ENCODE measurements at regions not wholly inside any gene's neighbourhood (a gene's known extent, or its start where the extent isn't known, plus 50 kb on each side); places are given as distances from the start of the nearest gene placed in this dataset.

DNA sequence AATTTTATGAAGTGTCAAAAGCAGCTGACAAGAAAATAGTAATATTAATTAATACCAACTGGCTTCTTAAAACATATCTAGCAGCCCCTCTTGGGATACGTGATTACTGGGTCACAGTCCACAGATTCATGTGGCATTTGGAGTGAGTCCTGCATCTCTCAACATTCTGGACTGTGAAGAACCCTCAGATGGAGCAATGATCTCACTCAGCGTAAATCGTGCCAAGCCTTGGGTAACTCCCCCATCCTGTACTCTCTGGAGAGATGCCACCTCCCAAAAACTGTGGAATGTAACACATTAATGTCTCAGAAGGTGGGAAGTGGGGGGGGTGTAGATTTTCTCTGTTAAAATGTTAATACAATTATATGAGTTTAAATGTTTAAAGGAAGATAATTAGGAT is 118.2 kb upstream of the IQCM start (continued):
- no peak for TF ChIP-seq KDM4B (CRISPR knock-in tag; IDR thresholded peaks at IDR 0.05)
- TF ChIP-seq FLYWCH1 (CRISPR knock-in tag; IDR thresholded peaks at IDR 0.05): no peak
- TF ChIP-seq ZNF839 (CRISPR knock-in tag; IDR thresholded peaks at IDR 0.05; ENCODE audit: borderline replicate concordance): no peak
- no peak for TF ChIP-seq FOXP4 (CRISPR knock-in tag; IDR thresholded peaks at IDR 0.05)
- TF ChIP-seq, protein P1, sequence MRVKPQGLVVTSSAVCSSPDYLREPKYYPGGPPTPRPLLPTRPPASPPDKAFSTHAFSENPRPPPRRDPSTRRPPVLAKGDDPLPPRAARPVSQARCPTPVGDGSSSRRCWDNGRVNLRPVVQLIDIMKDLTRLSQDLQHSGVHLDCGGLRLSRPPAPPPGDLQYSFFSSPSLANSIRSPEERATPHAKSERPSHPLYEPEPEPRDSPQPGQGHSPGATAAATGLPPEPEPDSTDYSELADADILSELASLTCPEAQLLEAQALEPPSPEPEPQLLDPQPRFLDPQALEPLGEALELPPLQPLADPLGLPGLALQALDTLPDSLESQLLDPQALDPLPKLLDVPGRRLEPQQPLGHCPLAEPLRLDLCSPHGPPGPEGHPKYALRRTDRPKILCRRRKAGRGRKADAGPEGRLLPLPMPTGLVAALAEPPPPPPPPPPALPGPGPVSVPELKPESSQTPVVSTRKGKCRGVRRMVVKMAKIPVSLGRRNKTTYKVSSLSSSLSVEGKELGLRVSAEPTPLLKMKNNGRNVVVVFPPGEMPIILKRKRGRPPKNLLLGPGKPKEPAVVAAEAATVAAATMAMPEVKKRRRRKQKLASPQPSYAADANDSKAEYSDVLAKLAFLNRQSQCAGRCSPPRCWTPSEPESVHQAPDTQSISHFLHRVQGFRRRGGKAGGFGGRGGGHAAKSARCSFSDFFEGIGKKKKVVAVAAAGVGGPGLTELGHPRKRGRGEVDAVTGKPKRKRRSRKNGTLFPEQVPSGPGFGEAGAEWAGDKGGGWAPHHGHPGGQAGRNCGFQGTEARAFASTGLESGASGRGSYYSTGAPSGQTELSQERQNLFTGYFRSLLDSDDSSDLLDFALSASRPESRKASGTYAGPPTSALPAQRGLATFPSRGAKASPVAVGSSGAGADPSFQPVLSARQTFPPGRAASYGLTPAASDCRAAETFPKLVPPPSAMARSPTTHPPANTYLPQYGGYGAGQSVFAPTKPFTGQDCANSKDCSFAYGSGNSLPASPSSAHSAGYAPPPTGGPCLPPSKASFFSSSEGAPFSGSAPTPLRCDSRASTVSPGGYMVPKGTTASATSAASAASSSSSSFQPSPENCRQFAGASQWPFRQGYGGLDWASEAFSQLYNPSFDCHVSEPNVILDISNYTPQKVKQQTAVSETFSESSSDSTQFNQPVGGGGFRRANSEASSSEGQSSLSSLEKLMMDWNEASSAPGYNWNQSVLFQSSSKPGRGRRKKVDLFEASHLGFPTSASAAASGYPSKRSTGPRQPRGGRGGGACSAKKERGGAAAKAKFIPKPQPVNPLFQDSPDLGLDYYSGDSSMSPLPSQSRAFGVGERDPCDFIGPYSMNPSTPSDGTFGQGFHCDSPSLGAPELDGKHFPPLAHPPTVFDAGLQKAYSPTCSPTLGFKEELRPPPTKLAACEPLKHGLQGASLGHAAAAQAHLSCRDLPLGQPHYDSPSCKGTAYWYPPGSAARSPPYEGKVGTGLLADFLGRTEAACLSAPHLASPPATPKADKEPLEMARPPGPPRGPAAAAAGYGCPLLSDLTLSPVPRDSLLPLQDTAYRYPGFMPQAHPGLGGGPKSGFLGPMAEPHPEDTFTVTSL (CRISPR knock-in tag; IDR thresholded peaks at IDR 0.05; ENCODE audit: borderline replicate concordance): no peak
- no peak for TF ChIP-seq CERS6 (CRISPR knock-in tag; IDR thresholded peaks at IDR 0.05)
- TF ChIP-seq TRIM22 (IDR thresholded peaks at IDR 0.05): no peak
- TF ChIP-seq, protein P2, sequence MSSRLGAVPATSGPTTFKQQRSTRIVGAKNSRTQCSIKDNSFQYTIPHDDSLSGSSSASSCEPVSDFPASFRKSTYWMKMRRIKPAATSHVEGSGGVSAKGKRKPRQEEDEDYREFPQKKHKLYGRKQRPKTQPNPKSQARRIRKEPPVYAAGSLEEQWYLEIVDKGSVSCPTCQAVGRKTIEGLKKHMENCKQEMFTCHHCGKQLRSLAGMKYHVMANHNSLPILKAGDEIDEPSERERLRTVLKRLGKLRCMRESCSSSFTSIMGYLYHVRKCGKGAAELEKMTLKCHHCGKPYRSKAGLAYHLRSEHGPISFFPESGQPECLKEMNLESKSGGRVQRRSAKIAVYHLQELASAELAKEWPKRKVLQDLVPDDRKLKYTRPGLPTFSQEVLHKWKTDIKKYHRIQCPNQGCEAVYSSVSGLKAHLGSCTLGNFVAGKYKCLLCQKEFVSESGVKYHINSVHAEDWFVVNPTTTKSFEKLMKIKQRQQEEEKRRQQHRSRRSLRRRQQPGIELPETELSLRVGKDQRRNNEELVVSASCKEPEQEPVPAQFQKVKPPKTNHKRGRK (CRISPR knock-in tag; IDR thresholded peaks at IDR 0.05): no peak
- no peak for TF ChIP-seq ZNF546 (CRISPR knock-in tag; conservative IDR thresholded peaks at IDR 0.05)
- TF ChIP-seq CAMTA2 (CRISPR knock-in tag; IDR thresholded peaks at IDR 0.05; ENCODE audit: borderline replicate concordance): no peak
- TF ChIP-seq, protein P3, sequence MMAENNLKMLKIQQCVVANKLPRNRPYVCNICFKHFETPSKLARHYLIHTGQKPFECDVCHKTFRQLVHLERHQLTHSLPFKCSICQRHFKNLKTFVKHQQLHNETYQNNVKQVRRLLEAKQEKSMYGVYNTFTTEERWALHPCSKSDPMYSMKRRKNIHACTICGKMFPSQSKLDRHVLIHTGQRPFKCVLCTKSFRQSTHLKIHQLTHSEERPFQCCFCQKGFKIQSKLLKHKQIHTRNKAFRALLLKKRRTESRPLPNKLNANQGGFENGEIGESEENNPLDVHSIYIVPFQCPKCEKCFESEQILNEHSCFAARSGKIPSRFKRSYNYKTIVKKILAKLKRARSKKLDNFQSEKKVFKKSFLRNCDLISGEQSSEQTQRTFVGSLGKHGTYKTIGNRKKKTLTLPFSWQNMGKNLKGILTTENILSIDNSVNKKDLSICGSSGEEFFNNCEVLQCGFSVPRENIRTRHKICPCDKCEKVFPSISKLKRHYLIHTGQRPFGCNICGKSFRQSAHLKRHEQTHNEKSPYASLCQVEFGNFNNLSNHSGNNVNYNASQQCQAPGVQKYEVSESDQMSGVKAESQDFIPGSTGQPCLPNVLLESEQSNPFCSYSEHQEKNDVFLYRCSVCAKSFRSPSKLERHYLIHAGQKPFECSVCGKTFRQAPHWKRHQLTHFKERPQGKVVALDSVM (CRISPR knock-in tag; IDR thresholded peaks at IDR 0.05): no peak
- TF ChIP-seq ZNF138 (CRISPR knock-in tag; IDR thresholded peaks at IDR 0.05; ENCODE audit: low read depth): no peak
- TF ChIP-seq MTF1 (CRISPR knock-in tag; IDR thresholded peaks at IDR 0.05): no peak
